GM21360 (cell line): ENCODE measurements at regions not wholly inside any gene's neighbourhood (a gene's known extent, or its start where the extent isn't known, plus 50 kb on each side); places are given as distances from the start of the nearest gene placed in this dataset.

ENCODE experiments used
- ATAC-seq: cut with Tn5 transposase; IDR thresholded peaks from one replicate; pipeline ENCODE4 v1.9.1; 2021; ENCODE audit warnings: mild to moderate bottlenecking, moderate library complexity; ENCODE audit not compliant: unreplicated experiment

DNA sequence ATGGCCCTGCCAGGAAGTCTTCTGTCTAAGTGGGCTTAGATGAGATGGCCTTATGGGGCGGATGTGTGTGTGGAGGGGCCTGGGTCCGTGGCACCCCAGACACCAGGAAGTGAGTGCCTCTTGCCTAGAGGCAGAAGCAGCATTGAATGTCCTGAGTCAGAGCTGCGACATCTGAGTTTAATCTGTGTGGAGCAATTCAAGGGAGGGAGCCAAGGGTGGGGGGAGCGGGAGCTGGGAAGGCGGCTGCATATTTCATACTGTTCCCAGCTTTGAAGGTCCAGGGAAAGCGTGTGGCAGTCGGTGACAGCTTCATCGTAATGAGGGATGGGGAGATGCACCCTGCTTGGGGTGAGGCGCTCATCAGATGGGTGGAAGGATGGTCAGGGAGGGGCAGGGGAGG, 73.5 kb upstream of the THY1 start:
- no peak for ATAC-seq

DNA sequence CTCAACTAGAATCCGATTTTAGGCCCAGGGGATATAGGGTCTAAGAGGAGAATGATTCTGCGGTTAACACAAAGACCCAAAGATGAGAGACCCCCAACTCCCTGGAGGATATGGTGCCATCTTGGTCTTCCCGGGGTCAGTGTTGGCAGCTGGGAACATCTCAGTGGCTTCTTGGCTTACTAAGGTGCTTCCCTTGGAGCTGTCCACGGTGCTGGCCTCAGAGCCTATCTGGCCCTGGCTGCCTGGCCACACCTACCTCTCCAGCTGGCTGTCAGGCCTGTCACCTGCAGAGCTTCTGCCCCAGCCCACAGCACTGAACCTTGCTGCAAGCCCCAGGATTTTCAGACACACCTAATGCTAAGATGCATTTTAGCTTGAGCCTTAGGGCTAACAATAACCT, 70.7 kb upstream of the THY1 start:
- ATAC-seq = no peak

DNA sequence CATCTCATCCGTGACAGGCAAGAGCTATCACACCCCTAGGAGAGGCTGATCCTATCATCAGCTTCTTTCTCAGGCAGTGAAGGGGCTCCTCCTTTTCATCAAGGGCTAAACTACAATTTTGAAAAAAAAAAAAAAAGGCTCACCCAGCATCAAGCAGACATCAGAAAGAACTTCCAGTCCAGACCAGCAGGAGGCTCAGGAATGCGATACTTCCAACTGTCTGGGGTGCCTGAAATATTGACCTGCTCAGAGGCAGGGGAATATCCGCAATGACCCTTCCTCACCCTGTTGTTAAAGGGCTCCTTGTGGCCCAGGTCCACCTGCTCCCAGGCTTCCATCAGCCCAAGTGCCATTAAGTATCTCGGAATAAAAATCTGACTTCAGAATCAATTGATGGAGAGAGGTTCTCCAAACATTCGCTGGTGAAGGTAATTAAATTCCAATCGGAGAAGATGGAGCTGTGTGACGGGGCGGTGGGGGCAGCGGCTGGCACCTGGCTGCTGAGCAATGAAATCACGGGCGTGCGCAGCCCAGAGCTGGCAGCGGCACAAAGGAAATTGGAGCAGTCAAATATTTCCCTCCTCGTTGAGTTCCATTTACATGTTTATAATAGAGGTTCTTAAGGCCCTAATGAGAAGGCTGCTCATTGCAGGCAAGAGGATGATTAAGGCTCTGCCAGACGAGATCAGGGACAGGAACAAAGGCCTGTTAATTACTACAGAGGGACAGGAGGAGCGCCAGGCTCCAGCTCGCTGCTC, 69.0 kb upstream of the THY1 start:
- ATAC-seq = no peak

DNA sequence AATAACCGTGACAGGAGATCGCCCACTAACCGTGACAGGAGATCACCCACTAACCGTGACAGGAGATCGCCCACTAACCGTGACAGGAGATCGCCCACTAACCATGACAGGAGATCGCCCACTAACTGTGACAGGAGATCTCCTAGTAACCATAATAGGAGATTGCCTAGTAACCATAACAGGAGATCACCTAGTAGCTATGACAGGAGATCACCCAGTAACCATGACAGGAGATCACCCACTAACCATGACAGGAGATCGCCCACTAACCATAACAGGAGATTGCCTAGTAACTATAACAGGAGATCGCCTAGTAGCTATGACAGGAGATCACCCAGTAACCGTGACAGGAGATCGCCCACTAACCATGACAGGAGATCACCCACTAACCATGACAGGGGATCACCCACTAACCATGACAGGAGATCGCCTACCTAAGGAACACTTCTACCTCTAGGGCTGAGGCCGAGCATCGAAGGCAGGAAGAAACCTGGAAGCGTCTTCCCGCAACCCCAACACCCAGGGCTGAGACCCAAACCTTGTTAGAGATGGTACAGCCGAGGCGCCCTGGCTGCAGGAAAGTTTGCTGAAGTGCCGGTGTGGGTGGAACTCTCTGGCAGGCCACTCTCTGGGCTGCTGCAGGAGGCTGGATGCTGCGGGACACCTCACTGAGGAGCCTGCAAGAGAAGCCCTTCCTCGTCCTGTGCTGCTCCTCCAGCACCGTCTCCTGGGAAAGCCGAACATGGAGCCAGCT, 67.5 kb upstream of the THY1 start:
- no peak for ATAC-seq

DNA sequence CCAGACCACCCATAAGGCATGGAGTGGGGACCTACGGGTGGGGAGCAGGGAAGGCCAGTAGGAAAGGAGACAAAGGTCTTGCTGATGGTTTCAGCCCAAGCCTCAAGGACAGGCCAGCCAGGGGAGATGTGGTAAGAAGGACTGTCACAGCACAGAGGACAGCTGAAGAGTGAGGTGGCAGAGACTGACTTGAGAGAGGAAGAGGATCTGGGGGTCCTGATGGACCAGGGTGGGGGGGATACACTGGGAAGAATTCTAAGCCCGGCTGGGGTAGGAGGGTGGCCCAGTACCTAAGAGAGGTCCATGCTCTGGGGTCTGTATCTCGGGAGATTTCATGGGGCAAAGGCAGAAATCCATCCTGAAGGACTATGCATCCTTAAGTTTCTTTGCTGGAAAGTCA, 66.1 kb upstream of the THY1 start:
- ATAC-seq = no peak

DNA sequence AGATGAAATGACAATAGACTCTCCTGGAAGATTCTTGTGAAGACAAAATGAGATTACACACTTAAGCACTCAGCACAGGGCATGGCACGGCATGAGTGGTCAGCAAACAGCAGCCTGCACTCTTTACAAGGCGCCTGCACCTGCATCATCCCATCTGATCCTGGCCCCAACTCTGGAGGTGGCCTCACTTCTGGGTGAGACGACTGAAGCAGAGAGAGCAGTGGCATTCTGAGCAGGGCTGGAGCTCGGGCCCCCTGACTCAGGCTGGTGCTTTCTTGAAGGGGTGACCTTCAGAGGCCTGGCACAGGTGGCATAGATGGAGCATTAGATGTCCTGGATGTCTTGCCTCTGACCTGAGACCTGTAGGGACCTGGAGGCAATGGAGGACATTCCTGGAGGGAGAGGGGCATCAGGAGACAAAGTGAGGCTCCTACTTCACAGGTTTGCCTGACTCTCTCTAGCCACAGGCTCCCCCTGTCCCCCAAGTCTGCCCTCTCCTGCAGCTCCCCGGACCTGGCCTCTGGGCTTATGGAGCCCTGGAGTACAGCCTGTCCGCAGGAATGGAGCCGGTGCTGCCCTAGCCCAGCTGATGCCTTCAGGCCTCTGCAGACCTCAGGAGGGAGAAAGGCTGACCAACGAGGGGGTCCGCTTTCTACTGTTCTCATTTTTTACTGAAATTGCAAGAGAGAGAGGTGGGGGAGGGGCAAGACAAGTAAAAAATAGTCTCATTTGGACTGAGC, 65.5 kb upstream of the THY1 start:
- no peak for ATAC-seq

DNA sequence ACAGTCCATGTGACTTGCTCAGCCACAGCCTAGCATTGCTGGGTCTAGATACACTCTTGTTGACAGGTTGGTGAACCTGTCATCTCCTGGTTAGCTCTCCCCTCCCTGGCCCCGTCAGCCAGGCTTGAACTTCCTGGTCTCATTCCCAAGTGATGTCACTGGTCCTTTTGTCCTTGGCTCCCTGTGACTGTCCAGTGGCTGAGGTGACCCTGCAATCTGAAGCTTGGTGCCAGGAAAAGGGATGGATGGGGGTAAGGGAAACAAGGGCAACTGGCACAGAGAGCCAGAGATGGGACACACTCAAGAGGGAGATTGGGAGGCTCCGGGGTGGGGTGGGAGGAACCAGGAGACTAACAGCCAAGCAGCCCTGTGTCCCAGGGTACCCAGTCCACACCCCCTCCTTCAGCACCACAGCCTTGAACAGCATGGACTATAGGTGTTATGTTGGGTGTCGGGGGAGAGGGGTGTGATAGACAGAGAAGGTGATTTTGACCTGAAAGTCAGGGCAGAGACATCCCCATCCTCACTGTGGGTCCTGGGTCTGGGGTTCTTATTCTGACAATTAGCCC, 63.8 kb upstream of the THY1 start:
- ATAC-seq = no peak

DNA sequence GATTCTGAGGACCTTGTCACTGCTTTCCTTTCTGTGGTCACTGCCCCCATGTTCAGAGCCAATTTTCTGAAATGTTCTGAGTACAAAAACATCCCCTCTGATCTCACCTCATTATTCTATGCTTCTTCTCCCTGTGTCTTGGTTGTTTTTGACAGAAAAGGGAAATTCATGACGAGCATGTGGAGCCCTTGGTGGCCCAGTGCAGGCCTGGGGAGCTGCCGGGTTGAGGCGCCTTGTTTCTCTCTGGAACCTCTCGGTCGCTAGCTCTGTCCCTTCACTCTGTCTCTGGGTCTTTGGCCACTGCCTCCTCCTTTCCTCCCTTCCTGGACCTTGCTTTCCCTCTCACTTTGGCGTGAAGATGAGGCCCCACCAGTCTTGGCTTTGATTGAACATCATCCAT, 63.0 kb upstream of the THY1 start:
- no peak for ATAC-seq

DNA sequence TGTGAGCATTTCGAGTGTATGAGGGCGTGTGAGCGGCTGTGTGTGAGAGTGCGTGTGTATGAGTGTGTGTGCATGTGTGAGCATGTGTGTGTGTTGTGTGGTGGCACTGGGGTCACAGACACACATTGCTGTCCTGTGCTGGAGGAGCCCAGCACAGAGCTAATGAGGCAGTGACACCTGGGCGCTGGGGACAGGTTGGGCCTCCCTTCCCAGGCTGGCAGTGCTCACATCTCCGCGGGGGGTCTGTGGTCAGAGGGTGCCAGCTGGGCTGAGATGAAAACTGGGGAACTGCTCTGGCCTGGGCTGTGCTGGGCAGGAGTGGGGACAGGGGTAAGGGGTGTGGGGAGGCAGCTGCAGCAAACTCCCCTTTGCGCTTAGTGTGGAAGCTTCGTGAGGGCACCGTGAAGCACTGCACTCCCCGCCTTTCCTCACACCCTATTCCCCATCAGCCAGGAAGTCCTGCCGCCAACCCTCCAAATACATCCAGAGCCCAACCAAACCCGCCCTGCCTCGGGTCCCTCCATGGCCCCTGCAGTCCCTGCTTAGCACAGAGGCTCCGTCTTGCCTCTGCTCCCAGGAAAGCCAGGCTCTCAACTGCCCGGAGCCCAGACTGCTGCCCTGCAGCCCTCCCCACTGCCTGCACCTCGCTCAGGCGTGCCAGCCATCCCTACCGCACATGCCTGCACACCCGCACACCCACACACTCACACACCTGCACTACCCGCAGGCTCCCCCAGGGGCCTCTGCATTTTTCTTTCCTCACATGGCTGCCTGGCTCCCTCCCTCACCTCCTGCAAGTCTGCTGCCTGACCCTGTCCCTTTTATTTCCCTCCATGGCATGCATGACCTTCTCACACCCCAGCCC, 62.0 kb upstream of the THY1 start:
- ATAC-seq = no peak

DNA sequence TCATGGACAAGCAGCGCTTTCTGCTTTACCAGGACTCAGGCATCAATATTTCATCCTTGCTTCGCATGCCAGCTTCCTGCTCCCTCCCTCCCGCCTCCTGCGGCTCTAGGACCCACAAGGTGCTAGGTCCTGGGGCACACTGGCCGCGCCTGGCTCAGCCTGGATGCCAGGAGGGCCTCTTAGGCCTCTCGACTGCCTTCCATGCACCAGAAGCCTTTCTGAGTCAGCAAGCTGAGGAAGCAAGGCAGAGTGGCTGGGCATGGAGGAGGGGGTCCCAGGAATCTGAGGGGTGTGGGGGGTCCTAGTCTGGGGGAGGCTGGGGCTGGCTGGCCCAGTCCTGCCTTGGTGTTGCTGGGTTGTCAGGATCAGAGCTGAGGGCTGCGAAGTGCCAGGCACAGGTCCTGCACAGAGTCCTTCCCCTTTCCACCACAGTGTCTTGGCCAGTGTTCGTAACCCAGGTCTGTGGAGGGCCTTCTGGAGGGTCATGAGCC, 61.0 kb upstream of the THY1 start:
- no peak for ATAC-seq

DNA sequence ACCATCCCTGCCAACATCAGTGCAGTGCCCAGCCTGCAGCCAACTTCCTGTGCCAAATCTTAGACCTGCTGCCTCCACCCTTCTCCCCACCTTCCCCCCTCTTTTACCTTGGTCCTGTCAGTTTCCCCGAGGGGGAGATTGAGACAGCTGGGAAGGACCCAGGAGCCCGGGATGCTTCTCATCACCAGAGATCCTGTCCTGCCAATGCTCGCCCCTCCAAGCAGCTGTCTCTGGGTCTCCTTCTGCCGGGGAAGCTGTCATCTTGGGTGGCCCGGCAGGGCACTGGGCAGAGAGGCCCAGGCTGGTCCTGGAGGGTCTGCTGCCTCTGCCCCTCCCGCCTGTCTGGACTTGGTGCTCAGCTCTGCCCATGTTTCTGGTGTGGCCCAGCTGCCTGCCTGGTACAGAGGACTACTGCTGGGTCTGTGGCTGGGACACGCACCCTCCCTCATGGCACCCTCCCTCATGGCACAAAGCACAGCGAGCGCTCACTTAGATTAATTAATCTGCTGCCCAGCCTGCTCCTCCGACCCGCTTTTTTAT, 60.4 kb upstream of the THY1 start:
- ATAC-seq = no peak

DNA sequence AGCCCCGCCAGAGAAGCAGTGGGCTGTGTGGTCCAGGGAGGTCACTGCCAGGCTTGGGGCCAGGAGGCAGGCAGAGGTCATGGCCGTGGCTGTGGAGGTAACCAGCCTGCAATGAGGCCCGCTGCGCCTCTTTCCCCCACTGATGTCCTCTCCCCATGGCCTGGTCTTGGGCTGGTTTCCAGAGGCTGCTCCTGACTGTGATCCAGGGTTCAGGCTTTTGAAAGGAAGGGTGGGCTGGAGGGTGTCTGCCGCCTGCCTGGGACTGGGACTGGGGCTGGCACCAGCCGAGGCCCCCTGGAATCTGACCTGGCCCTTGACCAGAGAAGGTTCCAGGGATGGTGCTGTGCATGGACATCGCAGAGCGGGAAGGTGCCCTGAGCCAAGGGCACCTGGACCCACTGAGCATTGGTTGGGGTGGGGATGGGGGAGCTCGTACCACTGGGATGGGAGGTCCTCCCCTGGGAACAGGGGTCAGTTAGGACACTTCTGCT, 59.6 kb upstream of the THY1 start:
- ATAC-seq = no peak

DNA sequence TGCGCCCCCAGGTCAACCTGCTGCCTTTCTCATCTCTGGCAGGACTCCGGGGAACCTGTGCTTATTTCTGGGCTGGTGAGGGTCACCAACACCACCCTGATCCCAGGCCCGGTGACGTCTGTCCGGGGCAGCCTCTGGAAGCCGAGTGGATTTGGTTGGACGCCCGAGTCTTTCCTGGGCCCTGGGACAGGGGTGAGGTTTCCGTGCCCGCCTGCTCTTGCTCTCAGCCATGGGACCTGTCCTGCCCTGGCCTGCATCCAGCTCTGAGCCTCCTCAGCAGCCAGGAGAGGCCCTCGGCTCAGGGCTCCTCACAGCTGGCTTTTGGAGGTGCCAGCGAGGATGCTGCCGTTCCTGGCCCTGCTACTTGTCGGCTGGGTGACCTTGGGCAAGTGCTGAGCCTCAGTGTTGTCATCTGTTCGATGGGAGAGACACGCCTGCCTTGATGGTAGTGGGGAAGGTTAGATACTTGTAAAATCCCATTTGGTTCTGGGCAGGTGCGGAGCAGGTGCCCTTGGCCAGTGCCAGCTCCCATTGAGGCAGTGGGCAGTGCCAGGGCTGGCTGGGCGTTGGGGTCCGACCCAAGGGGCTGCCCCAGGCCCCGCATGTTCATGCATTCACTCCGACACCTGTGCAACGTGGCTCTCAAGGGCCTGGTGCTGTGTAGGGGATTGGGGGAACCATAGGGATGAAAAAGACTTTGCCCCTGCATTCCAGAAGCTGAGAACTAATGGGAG, 58.9 kb upstream of the THY1 start:
- ATAC-seq = no peak

DNA sequence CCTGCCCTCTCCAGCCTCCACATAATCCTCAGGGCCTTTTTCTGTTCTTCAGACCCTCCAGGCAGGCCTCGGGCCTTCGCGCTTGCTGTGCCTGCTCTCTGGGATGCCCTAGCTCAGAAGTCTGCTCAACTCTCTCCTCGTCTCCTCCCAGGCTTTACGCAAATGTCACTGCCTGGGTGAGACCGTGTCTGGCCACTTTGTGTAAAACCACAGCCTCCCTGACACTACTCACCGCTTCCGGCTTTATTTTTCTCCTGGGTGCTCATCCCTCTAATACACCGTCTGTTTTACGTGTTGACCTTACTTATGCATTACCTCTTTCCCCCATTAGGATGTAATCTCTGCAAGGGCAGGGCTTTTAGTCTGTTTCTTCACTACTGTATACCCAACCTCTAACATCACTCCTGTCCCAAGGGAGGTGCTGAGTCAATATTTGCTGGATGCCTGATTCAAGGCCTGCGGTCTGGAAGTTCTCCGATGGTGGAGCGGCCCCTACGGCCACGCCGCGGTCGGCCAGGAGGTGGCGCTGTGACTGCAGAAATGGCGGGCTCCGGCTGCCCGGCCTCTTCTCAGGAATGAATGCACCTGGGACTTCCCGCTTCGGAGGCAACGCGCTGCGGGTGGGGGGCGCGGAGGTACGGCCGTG, 58.2 kb upstream of the THY1 start:
- no peak for ATAC-seq

DNA sequence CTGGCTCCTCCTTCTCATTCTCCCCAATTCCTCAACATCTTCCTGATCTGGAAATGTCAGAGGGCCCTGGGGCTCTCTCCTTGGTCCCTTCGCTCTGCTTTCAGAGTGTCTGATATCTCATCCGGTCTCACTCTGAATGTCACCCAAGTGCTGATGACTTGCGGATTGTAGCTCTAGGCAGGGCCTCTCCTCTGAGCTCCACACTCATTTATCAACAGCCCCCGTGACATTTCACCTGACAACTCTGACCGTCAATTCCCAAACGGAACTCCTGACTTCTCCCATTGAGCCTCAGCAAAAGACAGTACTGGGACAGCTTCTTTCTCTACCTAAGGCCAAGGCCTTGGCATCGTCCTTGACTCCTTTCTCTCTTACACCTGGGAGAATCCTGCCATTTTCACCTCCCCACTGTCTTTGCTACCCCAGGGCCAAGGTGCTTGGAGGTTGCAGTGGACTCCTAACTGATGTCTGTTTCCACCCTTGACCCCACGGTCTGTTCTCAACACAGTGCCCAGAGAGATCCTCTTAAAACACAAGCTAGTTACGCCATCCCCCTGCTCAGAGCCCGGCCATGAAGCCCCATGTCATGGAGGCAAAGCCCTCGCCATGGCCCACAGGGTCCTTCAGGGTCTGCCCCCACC, 57.5 kb upstream of the THY1 start:
- ATAC-seq = no peak

DNA sequence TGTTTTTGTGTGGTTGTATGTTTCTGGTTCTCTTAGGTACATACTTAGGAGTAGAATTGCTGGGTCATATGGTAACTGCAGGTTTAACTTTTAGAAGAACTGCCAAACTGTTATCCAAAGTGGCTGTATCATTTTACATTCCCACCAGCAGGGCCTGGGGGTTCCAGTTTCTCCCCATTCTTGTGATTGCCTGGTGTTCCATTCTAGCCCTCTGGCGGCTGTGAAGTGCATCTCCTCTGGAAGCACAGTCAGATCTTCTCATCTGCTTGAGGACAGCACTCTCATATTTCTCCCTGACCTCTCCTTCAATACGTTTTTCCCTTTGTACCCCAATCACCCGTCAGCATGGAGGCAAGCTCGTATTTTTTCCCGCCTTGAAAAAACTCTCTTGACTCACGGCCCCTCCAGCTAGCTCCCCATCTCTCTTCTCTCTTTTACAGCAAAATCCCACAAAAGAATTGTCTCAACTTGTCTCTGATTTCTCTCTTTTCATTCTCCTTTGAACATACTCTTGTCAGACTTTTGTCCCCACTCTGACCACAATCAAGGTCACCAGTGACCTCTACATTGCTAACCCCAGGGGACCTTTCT, 56.8 kb upstream of the THY1 start:
- no peak for ATAC-seq

DNA sequence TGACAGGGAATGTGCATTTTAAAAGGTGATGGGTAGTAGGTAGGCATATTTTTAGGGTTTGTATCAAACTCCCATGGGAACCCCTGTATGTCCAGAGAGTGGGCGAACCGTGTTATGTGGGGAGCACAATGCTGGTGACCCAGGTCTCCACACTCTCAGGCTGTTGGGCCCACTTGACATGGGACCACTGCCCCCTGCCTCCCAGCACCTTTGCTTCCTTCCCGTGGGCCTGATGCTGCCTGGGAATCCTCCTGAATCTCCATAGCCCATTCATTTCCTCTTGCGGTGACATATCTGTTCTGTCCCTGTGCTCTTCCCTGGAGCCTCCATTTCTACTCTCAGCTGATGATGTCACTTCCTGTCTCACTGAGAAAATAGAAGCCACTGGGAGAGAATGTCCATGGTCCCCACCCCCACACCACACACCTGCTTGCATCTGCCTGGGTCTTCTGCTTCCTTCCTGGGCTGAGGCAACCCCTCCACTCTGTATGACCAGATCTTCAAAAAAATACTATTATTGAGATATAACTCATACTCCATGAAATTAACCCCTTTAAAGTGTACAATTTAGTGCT, 55.8 kb upstream of the THY1 start:
- ATAC-seq = no peak
